IMR-90 (cell line): ENCODE measurements at regions not wholly inside any gene's neighbourhood (a gene's known extent, or its start where the extent isn't known, plus 50 kb on each side); places are given as distances from the start of the nearest gene placed in this dataset.

Source experiments
- ATAC-seq: fragments of 200-7000 bp; cut with Tn5 transposase; 2 replicates; pipeline ENCODE4 v1.9.1; 2020; ENCODE audit warnings: low read depth, mild to moderate bottlenecking, moderate library complexity
- BruUV-seq: library from RNA; stranded (reverse); fragments of 400-500 nt; replicated peaks from 2 replicates; lab custom pipeline; 2021; lab: Mats Ljungman, UMichigan
- CTCF ChIA-PET: fragments of 300-600 bp; formaldehyde crosslinking; extraction: SDS; loops from one replicate; lab custom pipeline; 2021; ENCODE audit warnings: antibody characterized with exemption; lab: Yijun Ruan, JAX
- POLR2A ChIA-PET: fragments of 300-600 bp; sonication (Branson Sonifier 250); formaldehyde crosslinking; loops from one replicate; lab custom pipeline; 2022; ENCODE audit warnings: antibody characterized with exemption; ENCODE audit not compliant: unreplicated experiment; lab: Charles Lee
- DNase-seq: peaks from one replicate; pipeline ENCODE4 v3.0.0; 2013
- H2AFZ ChIP-seq: replicated peaks from 2 replicates; pipeline ENCODE3; 2013; ENCODE audit warnings: low read length, mild to moderate bottlenecking; ENCODE audit not compliant: poor library complexity
- H2AK5ac ChIP-seq: 2 replicates; pipeline ENCODE4 v1.6.1; 2013; ENCODE audit warnings: low read depth, low read length, inconsistent platforms
- H2AK9ac ChIP-seq: replicated peaks from 2 replicates; pipeline ENCODE3; 2013; ENCODE audit warnings: mild to moderate bottlenecking, low read depth, low read length, moderate library complexity; ENCODE audit not compliant: poor library complexity
- H2BK120ac ChIP-seq: 2 replicates; pipeline ENCODE4 v1.6.1; 2013; ENCODE audit warnings: low read depth, low read length, inconsistent platforms
- H2BK15ac ChIP-seq: 3 replicates; pipeline ENCODE4 v1.6.1; 2013; ENCODE audit warnings: low read depth, low read length, inconsistent platforms
- H2BK20ac ChIP-seq: 2 replicates; pipeline ENCODE4 v1.6.1; 2013; ENCODE audit warnings: low read depth, mild to moderate bottlenecking, inconsistent platforms, low read length, moderate library complexity
- H2BK5ac ChIP-seq: 2 replicates; pipeline ENCODE4 v1.6.1; 2013; ENCODE audit warnings: mild to moderate bottlenecking, low read depth, low read length, inconsistent platforms; ENCODE audit not compliant: poor library complexity, severe bottlenecking
- H3K14ac ChIP-seq: replicated peaks from 2 replicates; pipeline ENCODE4 v1.6.1; 2013; ENCODE audit warnings: low read depth, low read length, inconsistent platforms
- H3K18ac ChIP-seq: 2 replicates; pipeline ENCODE4 v1.6.1; 2013; ENCODE audit warnings: low read depth, low read length, control low read depth
- H3K23ac ChIP-seq: 2 replicates; pipeline ENCODE4 v1.6.1; 2013; ENCODE audit warnings: low read depth, low read length, inconsistent platforms
- H3K27ac ChIP-seq: 2 replicates; pipeline ENCODE4 v1.5.1; 2013; ENCODE audit warnings: mild to moderate bottlenecking, control low read depth, low read length; ENCODE audit not compliant: insufficient read depth
- H3K27me3 ChIP-seq: 2 replicates; pipeline ENCODE4 v1.6.1; 2013; ENCODE audit warnings: low read length; ENCODE audit not compliant: control insufficient read depth, insufficient read depth
- H3K36me3 ChIP-seq: 2 replicates; pipeline ENCODE4 v1.6.1; 2013; ENCODE audit warnings: low read length, mixed read lengths; ENCODE audit not compliant: control insufficient read depth, insufficient read depth
- H3K4ac ChIP-seq: 2 replicates; pipeline ENCODE4 v1.6.1; 2013; ENCODE audit warnings: low read depth, low read length, inconsistent platforms
- H3K4me1 ChIP-seq: 2 replicates; pipeline ENCODE4 v1.6.1; 2013; ENCODE audit warnings: low read length, mixed read lengths; ENCODE audit not compliant: control insufficient read depth, insufficient read depth
- H3K4me2 ChIP-seq: 2 replicates; pipeline ENCODE4 v1.6.1; 2013; ENCODE audit warnings: low read depth, mild to moderate bottlenecking, control low read depth, low read length, moderate library complexity
- H3K4me3 ChIP-seq: 2 replicates; pipeline ENCODE4 v1.5.1; 2013; ENCODE audit warnings: low read depth, mild to moderate bottlenecking, control low read depth, low read length, moderate library complexity; ENCODE audit not compliant: insufficient read depth
- H3K56ac ChIP-seq: 2 replicates; pipeline ENCODE4 v1.6.1; 2013; ENCODE audit warnings: low read length, inconsistent platforms; ENCODE audit not compliant: insufficient read depth; ENCODE audit errors: extremely low read depth
- H3K79me1 ChIP-seq, 2 experiments: 2 replicates each; pipeline ENCODE4 v1.6.1; 2013; ENCODE audit warnings: low read length in 2 of 2, inconsistent platforms in 1 of 2, low read depth in 1 of 2
- H3K9ac ChIP-seq: 2 replicates; pipeline ENCODE4 v1.6.1; 2013; ENCODE audit warnings: low read depth, low read length, control low read depth
- H3K9me1 ChIP-seq: 2 replicates; pipeline ENCODE4 v1.6.1; 2013; ENCODE audit warnings: low read length, inconsistent platforms; ENCODE audit not compliant: insufficient read depth
- H3K9me3 ChIP-seq: 2 replicates; pipeline ENCODE4 v1.6.1; 2013; ENCODE audit warnings: low read length; ENCODE audit not compliant: control insufficient read depth, insufficient read depth
- H4K20me1 ChIP-seq: 2 replicates; pipeline ENCODE4 v1.6.1; 2013; ENCODE audit warnings: low read length, inconsistent platforms; ENCODE audit not compliant: insufficient read depth
- H4K5ac ChIP-seq: 2 replicates; pipeline ENCODE4 v1.6.1; 2013; ENCODE audit warnings: mild to moderate bottlenecking, low read depth, low read length, control low read depth
- H4K8ac ChIP-seq, 2 experiments: 2 replicates each; pipeline ENCODE4 v1.6.1; 2013; ENCODE audit warnings: low read depth in 2 of 2, low read length in 2 of 2, control low read depth in 1 of 2, inconsistent platforms in 1 of 2
- H4K91ac ChIP-seq: 2 replicates; pipeline ENCODE4 v1.6.1; 2013; ENCODE audit warnings: low read depth, low read length, inconsistent platforms; ENCODE audit not compliant: insufficient read depth
- CEBPB ChIP-seq: IDR thresholded peaks from 2 replicates; pipeline ENCODE4 v1.6.1; 2012; ENCODE audit warnings: low read depth, low read length, improper control_type of control experiment
- CHD1 ChIP-seq: IDR thresholded peaks from 2 replicates; pipeline ENCODE4 v1.6.1; 2012; ENCODE audit warnings: low read depth, low read length, improper control_type of control experiment
- FOS ChIP-seq: fragments of 150-350 bp; IDR thresholded peaks from 2 replicates; pipeline ENCODE4 v1.6.1; 2016; ENCODE audit warnings: low read depth, low read length
- MAFK ChIP-seq: IDR thresholded peaks from 2 replicates; pipeline ENCODE4 v1.6.1; 2012; ENCODE audit warnings: low read depth, low read length, improper control_type of control experiment
- MAZ ChIP-seq: IDR thresholded peaks from 2 replicates; pipeline ENCODE4 v1.6.1; 2012; ENCODE audit warnings: low read depth, mild to moderate bottlenecking, low read length, improper control_type of control experiment, moderate library complexity, borderline replicate concordance
- MXI1 ChIP-seq: IDR thresholded peaks from 2 replicates; pipeline ENCODE4 v1.6.1; 2012; ENCODE audit warnings: low read depth, mild to moderate bottlenecking, low read length, moderate library complexity, borderline replicate concordance
- RAD21 ChIP-seq: IDR thresholded peaks from 2 replicates; pipeline ENCODE4 v1.6.1; 2012; ENCODE audit warnings: low read length, improper control_type of control experiment
- WGBS, 2 experiments: methylation state at CpG; one replicate each; pipeline versions ENCODE4 v1.1.5 to v1.1.7; 2013; ENCODE audit warnings: missing lambda C conversion rate in 2 of 2; ENCODE audit not compliant: insufficient read length in 1 of 2; ENCODE audit errors: extremely low coverage in 2 of 2; 5-methylcytosine and 5-hydroxymethylcytosine counted together
- dilution Hi-C: fragments of 300-500 bp; cut with HindIII; formaldehyde crosslinking; loops from one replicate; pipeline ENCODE4 v1.14.3; 2018; ENCODE audit warnings: low sequenced_read_pairs; ENCODE audit not compliant: unreplicated experiment
- in situ Hi-C: fragments of 300-500 bp; cut with MboI; formaldehyde crosslinking; loops from 3 replicates; pipeline ENCODE4 v1.14.3; 2019; ENCODE audit warnings: low sequenced_read_pairs, inconsistent platforms, mixed read lengths
- intact Hi-C: fragments of 100-400 bp; cut with micrococcal nuclease; formaldehyde crosslinking; loops from 2 replicates; pipeline ENCODE4 v1.10.0; 2022
- TF ChIP-seq, protein P1 (sequence below): fragments of 150-350 bp; IDR thresholded peaks from 2 replicates; pipeline ENCODE4 v1.6.1; 2017; ENCODE audit warnings: mild to moderate bottlenecking, antibody characterized with exemption, low read length, low read depth
- TF ChIP-seq, protein P2 (sequence below): fragments of 150-350 bp; IDR thresholded peaks from 2 replicates; pipeline ENCODE4 v1.6.1; 2016; ENCODE audit warnings: low read depth, mild to moderate bottlenecking, low read length, moderate library complexity, borderline replicate concordance

- no peak overlapping the region for H3K4me3 ChIP-seq
- peak overlapping the region; percentile 71 for H4K91ac ChIP-seq
- H3K9me3 ChIP-seq, result no peaks in the 10 kb centered on the region
- ChIA-PET POLR2A (interaction anchor here (1.0 kb wide), 1 partner anchor 68 kb away, joined by 3 read pairs; no protein-coding TSS in a partner anchor), CTCF (no interaction called here)
- H2BK120ac ChIP-seq, result peak overlapping the region; percentile 80
- dilution Hi-C loops (no loop called here), in situ Hi-C loops (no loop called here), intact Hi-C loops (loop anchor here (5.0 kb wide), 1 partner anchor 120 kb away; no protein-coding TSS in a partner anchor)
- H3K9me1 ChIP-seq, result peaks cover 4% of the 10 kb centered on the region
- H2AK5ac ChIP-seq, result peak overlapping the region; percentile 52
- no peaks in the 10 kb centered on the region for H3K27me3 ChIP-seq
- no peak overlapping the region for H2AFZ ChIP-seq
- no peak overlapping the region for H3K4me2 ChIP-seq
- peak overlapping the region; percentile 90 for H2BK20ac ChIP-seq
- H3K56ac ChIP-seq, result peak overlapping the region; percentile 23; the same call in 1 of the 2 replicates
- ATAC-seq (no peak), DNase-seq (no peak)
- peak overlapping the region; percentile 99 for H2BK5ac ChIP-seq
- H4K5ac ChIP-seq, result peak overlapping the region; percentile 73; the same call in 1 of the 2 replicates
- H3K36me3 ChIP-seq, result no peaks in the 10 kb centered on the region
- peak overlapping the region; percentile 20; the same call in 1 of the 2 replicates for H3K23ac ChIP-seq
- H3K9ac ChIP-seq, result no peak overlapping the region
- H4K20me1 ChIP-seq, result no peaks in the 10 kb centered on the region
- peak overlapping the region; percentile 95; the same call in 1 of the 2 replicates for H3K18ac ChIP-seq
- peak overlapping the region; percentile 26 for H3K14ac ChIP-seq
- H2BK15ac ChIP-seq, result peak overlapping the region; percentile 50
- no peak overlapping the region for H3K27ac ChIP-seq
- peaks cover 11% of the 10 kb centered on the region for H3K4me1 ChIP-seq
- BruUV-seq, result no TSS peak
- no CpG with 5 or more reads among the region's 1 CpG for WGBS, 2 experiments
- H3K4ac ChIP-seq, result peak overlapping the region; percentile 70
- TF ChIP-seq MAZ, result no peak
- no peak for TF ChIP-seq RAD21
- TF ChIP-seq, protein P1, sequence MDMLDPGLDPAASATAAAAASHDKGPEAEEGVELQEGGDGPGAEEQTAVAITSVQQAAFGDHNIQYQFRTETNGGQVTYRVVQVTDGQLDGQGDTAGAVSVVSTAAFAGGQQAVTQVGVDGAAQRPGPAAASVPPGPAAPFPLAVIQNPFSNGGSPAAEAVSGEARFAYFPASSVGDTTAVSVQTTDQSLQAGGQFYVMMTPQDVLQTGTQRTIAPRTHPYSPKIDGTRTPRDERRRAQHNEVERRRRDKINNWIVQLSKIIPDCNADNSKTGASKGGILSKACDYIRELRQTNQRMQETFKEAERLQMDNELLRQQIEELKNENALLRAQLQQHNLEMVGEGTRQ, result no peak
- TF ChIP-seq MXI1, result no peak
- TF ChIP-seq FOS, result no peak
- TF ChIP-seq, protein P2, sequence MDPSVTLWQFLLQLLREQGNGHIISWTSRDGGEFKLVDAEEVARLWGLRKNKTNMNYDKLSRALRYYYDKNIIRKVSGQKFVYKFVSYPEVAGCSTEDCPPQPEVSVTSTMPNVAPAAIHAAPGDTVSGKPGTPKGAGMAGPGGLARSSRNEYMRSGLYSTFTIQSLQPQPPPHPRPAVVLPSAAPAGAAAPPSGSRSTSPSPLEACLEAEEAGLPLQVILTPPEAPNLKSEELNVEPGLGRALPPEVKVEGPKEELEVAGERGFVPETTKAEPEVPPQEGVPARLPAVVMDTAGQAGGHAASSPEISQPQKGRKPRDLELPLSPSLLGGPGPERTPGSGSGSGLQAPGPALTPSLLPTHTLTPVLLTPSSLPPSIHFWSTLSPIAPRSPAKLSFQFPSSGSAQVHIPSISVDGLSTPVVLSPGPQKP, result no peak
- no peak for TF ChIP-seq CHD1
- no peak for TF ChIP-seq CEBPB
- TF ChIP-seq MAFK, result no peak
- peak overlapping the region; percentile 62 to 82 for H4K8ac ChIP-seq
- 0 out of 4 replicates have a peak, but pooled peaks cover 0 to 4% of the 10 kb centered on the region in 2 experiments for H3K79me1 ChIP-seq
- no peak overlapping the region for H2AK9ac ChIP-seq
Measured at GRCh38 chr11:29187215-29187614, 829.6 kb downstream of the KCNA4 start.
